ENCODE measurements at regions not wholly inside any gene's neighbourhood (a gene's known extent, or its start where the extent isn't known, plus 50 kb on each side); places are given as distances from the start of the nearest gene placed in this dataset.

DNA sequence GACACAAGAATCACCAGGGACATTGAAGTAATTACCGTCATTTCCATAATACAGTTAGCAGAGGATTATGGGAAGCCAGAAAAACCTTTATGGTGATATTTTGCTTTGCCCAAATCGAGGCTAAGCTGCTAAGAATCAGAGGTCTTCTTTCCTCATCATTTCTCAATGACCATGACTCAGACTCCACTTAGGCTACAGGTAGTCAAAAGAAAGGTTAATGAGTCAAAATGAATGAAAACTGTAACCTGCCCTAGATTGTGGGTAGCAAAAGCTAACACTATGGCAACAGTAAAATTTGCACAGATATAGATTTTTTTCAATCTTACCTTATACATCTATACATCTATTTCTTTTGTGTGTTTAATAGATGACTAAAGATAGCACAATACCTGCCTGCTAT is 185.8 kb downstream of the CARTPT start:
- no peak for DNase-seq
- no peaks in the 10 kb centered on the region for H4K20me1 ChIP-seq (ENCODE audit: insufficient read depth)
- no peak overlapping the region for H2AFZ ChIP-seq
- no peak overlapping the region for H3K4me3 ChIP-seq
- no peaks in the 10 kb centered on the region for H3K79me2 ChIP-seq (ENCODE audit: insufficient read depth)
- H3K4me2 ChIP-seq (ENCODE audit: unreplicated experiment): no peak overlapping the region
- H3K36me3 ChIP-seq (ENCODE audit: low read depth): no peaks in the 10 kb centered on the region
- H3K9me3 ChIP-seq (ENCODE audit: low read depth): no peaks in the 10 kb centered on the region
- H3K27ac ChIP-seq: no peak overlapping the region
- TF ChIP-seq EZH2 (IDR thresholded peaks at IDR 0.05; ENCODE audit: insufficient read depth, poor library complexity, severe bottlenecking) (no peak), EZH2phosphoT487 (IDR thresholded peaks at IDR 0.05; ENCODE audit: insufficient read depth, low read depth) (no peak)
- in situ Hi-C loops (cut with MboI): no loop called here
- H3F3A ChIP-seq (ENCODE audit: insufficient read depth): no peaks in the 10 kb centered on the region
- H3K9ac ChIP-seq: no peak overlapping the region
- H3K9me2 ChIP-seq (ENCODE audit: insufficient read depth): no peaks in the 10 kb centered on the region
- WGBS, 2 experiments (ENCODE audit: low coverage in 1 of 2, low lambda C conversion rate in 2 of 2, missing lambda C conversion rate in 2 of 2): 70 to 81% methylated on average over 2 of the region's 2 CpGs
- H3K4me1 ChIP-seq (ENCODE audit: insufficient read depth): peaks cover 6% of the 10 kb centered on the region; the same call in 1 of the 2 replicates
- H3K27me3 ChIP-seq (replicated peaks; ENCODE audit: insufficient read depth): no peaks in the 10 kb centered on the region

DNA sequence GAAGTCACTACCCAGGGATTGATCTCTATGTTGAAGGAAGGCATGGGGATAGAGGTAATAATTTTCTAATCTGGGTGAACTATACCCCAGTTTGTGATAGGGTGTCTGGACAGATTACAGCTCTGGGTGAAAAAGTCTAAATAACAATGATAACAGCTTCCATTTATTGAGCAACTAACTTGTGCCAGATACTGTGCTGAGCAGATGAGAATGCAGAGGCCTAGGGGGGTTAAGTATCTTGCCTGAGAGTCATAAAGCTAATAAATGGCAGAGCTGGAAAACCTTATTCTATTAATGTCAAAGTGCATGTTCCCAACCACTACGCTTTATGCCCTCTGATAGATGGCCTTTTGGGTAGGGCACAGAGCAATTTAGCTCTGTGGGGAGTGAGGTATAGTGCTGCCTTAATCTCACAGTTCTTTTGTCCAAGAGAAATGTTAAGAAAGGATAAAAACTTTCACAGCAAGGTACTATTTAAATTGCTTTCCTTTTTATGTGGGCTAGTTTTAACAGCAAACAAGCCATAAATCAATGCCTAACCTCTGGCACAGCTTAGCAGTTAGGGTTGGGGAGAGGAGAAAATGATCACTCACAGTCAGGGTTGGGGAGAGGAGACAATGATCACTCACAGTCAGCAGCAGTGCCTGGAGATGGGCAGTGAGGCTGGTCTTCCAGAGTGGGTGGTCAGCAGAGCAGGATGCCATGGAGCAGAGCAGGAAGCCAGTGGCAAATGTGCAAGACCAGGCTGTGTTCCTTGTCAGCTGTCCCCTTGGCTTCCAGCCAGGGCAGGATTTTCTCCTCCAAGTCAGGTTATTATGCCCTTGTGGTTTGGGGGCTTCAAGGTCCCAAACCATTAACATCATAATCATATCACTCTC is 187.0 kb downstream of the CARTPT start:
- Histone ChIP-seq H3K27me3 (replicated peaks; ENCODE audit: insufficient read depth) (no peaks in the 10 kb centered on the region), H3K79me2 (ENCODE audit: insufficient read depth) (no peaks in the 10 kb centered on the region), H3K9me3 (ENCODE audit: low read depth) (no peaks in the 10 kb centered on the region), H4K20me1 (ENCODE audit: insufficient read depth) (no peaks in the 10 kb centered on the region), H3K9ac (no peak overlapping the region), H3K27ac (no peak overlapping the region), H3K36me3 (ENCODE audit: low read depth) (no peaks in the 10 kb centered on the region), H3K4me1 (ENCODE audit: insufficient read depth) (no peaks in the 10 kb centered on the region), H3K4me3 (no peak overlapping the region), H2AFZ (no peak overlapping the region), H3K4me2 (ENCODE audit: unreplicated experiment) (no peak overlapping the region), H3F3A (ENCODE audit: insufficient read depth) (no peaks in the 10 kb centered on the region), H3K9me2 (ENCODE audit: insufficient read depth) (no peaks in the 10 kb centered on the region)
- in situ Hi-C loops (cut with MboI): no loop called here
- 74 to 92% methylated on average over 1 of the region's 1 CpG for WGBS, 2 experiments (ENCODE audit: low coverage in 1 of 2, low lambda C conversion rate in 2 of 2, missing lambda C conversion rate in 2 of 2)
- no peak for TF ChIP-seq EZH2phosphoT487 (IDR thresholded peaks at IDR 0.05; ENCODE audit: insufficient read depth, low read depth)
- no peak for TF ChIP-seq EZH2 (IDR thresholded peaks at IDR 0.05; ENCODE audit: insufficient read depth, poor library complexity, severe bottlenecking)
- no peak for DNase-seq

DNA sequence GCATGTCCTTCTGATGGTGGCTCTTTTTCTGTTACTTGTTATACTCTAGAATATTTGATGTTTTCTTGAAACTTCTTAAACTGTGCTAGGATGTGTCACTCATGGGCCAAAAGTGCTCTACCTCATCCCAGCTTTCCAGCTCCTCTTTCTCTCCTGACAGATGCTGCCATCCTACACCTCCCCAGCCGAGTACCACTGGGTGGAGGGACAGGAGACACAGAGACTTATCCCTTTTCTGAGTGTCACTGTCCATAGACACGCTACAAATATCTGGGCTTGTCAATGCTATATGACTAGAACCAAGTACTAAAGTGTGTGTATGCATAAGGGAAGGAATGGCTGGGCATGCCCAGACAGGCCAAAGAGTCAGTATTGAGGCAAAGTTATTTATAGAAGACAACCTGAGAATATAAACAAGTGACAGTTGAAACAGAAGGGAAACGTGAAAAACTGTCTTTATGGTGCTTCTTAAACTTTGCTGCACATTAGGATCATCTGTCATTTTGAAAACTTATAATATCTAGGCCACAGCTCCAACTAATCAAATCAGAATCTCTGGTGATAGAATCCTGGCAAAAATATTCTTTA is 188.0 kb downstream of the CARTPT start:
- H4K20me1 ChIP-seq (ENCODE audit: insufficient read depth): no peaks in the 10 kb centered on the region
- DNase-seq: no peak
- TF ChIP-seq EZH2 (IDR thresholded peaks at IDR 0.05; ENCODE audit: insufficient read depth, poor library complexity, severe bottlenecking): no peak
- no peak for TF ChIP-seq EZH2phosphoT487 (IDR thresholded peaks at IDR 0.05; ENCODE audit: insufficient read depth, low read depth)
- no peak overlapping the region for H3K9ac ChIP-seq
- H3K4me3 ChIP-seq: no peak overlapping the region
- H3F3A ChIP-seq (ENCODE audit: insufficient read depth): no peaks in the 10 kb centered on the region
- no peak overlapping the region for H3K4me2 ChIP-seq (ENCODE audit: unreplicated experiment)
- in situ Hi-C loops (cut with MboI): no loop called here
- H3K9me3 ChIP-seq (ENCODE audit: low read depth): no peaks in the 10 kb centered on the region
- 58 to 66% methylated on average over 3 of the region's 3 CpGs for WGBS, 2 experiments (ENCODE audit: low coverage in 1 of 2, low lambda C conversion rate in 2 of 2, missing lambda C conversion rate in 2 of 2)
- H3K4me1 ChIP-seq (ENCODE audit: insufficient read depth): no peaks in the 10 kb centered on the region
- H3K9me2 ChIP-seq (ENCODE audit: insufficient read depth): no peaks in the 10 kb centered on the region
- H3K79me2 ChIP-seq (ENCODE audit: insufficient read depth): no peaks in the 10 kb centered on the region
- H2AFZ ChIP-seq: peak overlapping the region; percentile 50
- no peaks in the 10 kb centered on the region for H3K36me3 ChIP-seq (ENCODE audit: low read depth)
- no peaks in the 10 kb centered on the region for H3K27me3 ChIP-seq (replicated peaks; ENCODE audit: insufficient read depth)
- H3K27ac ChIP-seq: no peak overlapping the region

DNA sequence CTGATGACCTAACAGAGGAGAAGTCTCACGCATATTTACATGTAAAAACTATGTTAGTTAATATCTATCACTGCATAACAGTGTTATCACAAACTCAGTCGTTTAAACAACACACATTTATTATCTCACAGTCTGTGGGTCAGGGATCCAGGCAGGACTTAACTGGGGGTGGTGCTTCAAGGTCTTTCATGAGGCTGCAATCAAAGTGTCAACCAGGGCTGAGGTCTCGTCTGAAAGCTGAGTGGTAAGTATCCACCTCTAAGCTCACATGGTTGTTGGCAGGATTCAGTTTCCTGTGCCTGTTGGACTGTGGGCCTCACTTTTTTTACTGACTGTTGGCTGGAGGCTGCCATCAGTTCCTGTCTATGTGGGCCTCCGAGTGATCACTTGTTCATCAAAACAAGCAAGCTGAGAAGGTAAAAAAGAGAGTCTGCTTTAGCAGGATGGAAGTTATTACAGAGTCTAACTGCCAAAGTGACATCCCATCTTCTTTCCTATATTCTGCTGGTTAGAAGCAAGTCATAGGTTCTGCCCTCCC is 188.6 kb downstream of the CARTPT start:
- Histone ChIP-seq H3K4me2 (ENCODE audit: unreplicated experiment) (no peak overlapping the region), H3K9me3 (ENCODE audit: low read depth) (no peaks in the 10 kb centered on the region), H2AFZ (peak overlapping the region; percentile 50), H3K36me3 (ENCODE audit: low read depth) (no peaks in the 10 kb centered on the region), H3K27me3 (replicated peaks; ENCODE audit: insufficient read depth) (no peaks in the 10 kb centered on the region), H3K79me2 (ENCODE audit: insufficient read depth) (no peaks in the 10 kb centered on the region), H3K27ac (no peak overlapping the region), H3K9ac (no peak overlapping the region), H4K20me1 (ENCODE audit: insufficient read depth) (no peaks in the 10 kb centered on the region), H3K4me3 (no peak overlapping the region), H3K4me1 (ENCODE audit: insufficient read depth) (no peaks in the 10 kb centered on the region), H3F3A (ENCODE audit: insufficient read depth) (no peaks in the 10 kb centered on the region), H3K9me2 (ENCODE audit: insufficient read depth) (no peaks in the 10 kb centered on the region)
- no peak for DNase-seq
- in situ Hi-C loops (cut with MboI): no loop called here
- 75 to 77% methylated on average over 4 of the region's 4 CpGs for WGBS, 2 experiments (ENCODE audit: low coverage in 1 of 2, low lambda C conversion rate in 2 of 2, missing lambda C conversion rate in 2 of 2)
- TF ChIP-seq EZH2phosphoT487 (IDR thresholded peaks at IDR 0.05; ENCODE audit: insufficient read depth, low read depth) (no peak), EZH2 (IDR thresholded peaks at IDR 0.05; ENCODE audit: insufficient read depth, poor library complexity, severe bottlenecking) (no peak)
